ENCODE measurements at regions not wholly inside any gene's neighbourhood (a gene's known extent, or its start where the extent isn't known, plus 50 kb on each side); places are given as distances from the start of the nearest gene placed in this dataset.

- TF ChIP-seq ZBTB11 (CRISPR knock-in tag; IDR thresholded peaks at IDR 0.05): no peak
- no peak for TF ChIP-seq FOXM1 (IDR thresholded peaks at IDR 0.05; ENCODE audit: low read depth, low read length)
- no peak for TF ChIP-seq PAX5 (IDR thresholded peaks at IDR 0.05; ENCODE audit: borderline replicate concordance, low read depth, low read length)
- TF ChIP-seq FOXK2 (IDR thresholded peaks at IDR 0.05): no peak
- TF ChIP-seq RELA (IDR thresholded peaks at IDR 0.05; ENCODE audit: borderline replicate concordance, partially characterized antibody): no peak
- no peak for TF ChIP-seq FOS (IDR thresholded peaks at IDR 0.05; ENCODE audit: borderline replicate concordance, extremely low read depth, insufficient read length)
Measured at GRCh38 chr5:153030755-153031725, 459.4 kb upstream of the GRIA1 start (continued).

GRCh38 chr5:153039501-153039900, 451.0 kb upstream of the GRIA1 start:
- FAIRE-seq (no peak), ATAC-seq (no peak), DNase-seq (ENCODE audit: low read depth, low spot score) (no peak)
- H3K27ac ChIP-seq (ENCODE audit: control insufficient read depth, insufficient read depth): no peak overlapping the region
- no peaks in the 10 kb centered on the region for H3K9me3 ChIP-seq (replicated peaks; ENCODE audit: control insufficient read depth, insufficient read depth, low read length)
- no peak overlapping the region for H3K9ac ChIP-seq (ENCODE audit: control insufficient read depth, insufficient read depth, low read length)
- no peak overlapping the region for H3K4me3 ChIP-seq
- no peaks in the 10 kb centered on the region for H3K36me3 ChIP-seq (ENCODE audit: control insufficient read depth in 2 of 2, insufficient read depth in 2 of 2, low read length in 1 of 2)
- no peaks in the 10 kb centered on the region for H4K20me1 ChIP-seq (ENCODE audit: control insufficient read depth, insufficient read depth)
- intact Hi-C loops (cut with micrococcal nuclease; ENCODE audit: unreplicated experiment) (no loop called here), in situ Hi-C loops (cut with MboI) (no loop called here)
- no TSS peak for BruUV-seq (replicated peaks)
- ChIA-PET SMC1A (ENCODE audit: uncharacterized antibody, unreplicated experiment) (no interaction called here), RAD21 (ENCODE audit: unreplicated experiment) (no interaction called here), CTCF (no interaction called here), POLR2A (no interaction called here)
- no peaks in the 10 kb centered on the region for H3K4me1 ChIP-seq (ENCODE audit: control insufficient read depth, insufficient read depth, low read length)
- WGBS (ENCODE audit: insufficient coverage, insufficient replicate concordance, low lambda C conversion rate, missing lambda C conversion rate): 56% methylated on average over 3 of the region's 3 CpGs
- H3K4me2 ChIP-seq (ENCODE audit: control insufficient read depth, insufficient read depth): no peak overlapping the region
- H3K79me2 ChIP-seq (ENCODE audit: control insufficient read depth, insufficient read depth, low read length): no peaks in the 10 kb centered on the region
- TF ChIP-seq HCFC1 (IDR thresholded peaks at IDR 0.05; ENCODE audit: low read length) (no peak), FOXK2 (IDR thresholded peaks at IDR 0.05) (no peak), RCOR1 (conservative IDR thresholded peaks at IDR 0.05; ENCODE audit: low read depth, low read length) (no peak)
- no peaks in the 10 kb centered on the region for H3K27me3 ChIP-seq (replicated peaks in 1 of 2; ENCODE audit: control insufficient read depth in 2 of 2, insufficient read depth in 2 of 2, low read length in 1 of 2)
- no peak overlapping the region for H2AFZ ChIP-seq (ENCODE audit: control insufficient read depth, low read depth, low read length)
